GM11168 (cell line): ENCODE measurements at regions not wholly inside any gene's neighbourhood (a gene's known extent, or its start where the extent isn't known, plus 50 kb on each side); places are given as distances from the start of the nearest gene placed in this dataset.

Experiments
- in situ Hi-C: fragments of 300-500 bp; cut with MboI; formaldehyde crosslinking; loops from one replicate; pipeline ENCODE4 v1.12.0; 2022; ENCODE audit warnings: low sequenced_read_pairs; ENCODE audit not compliant: unreplicated experiment

GRCh38 chr9:107155244-107155817 is 127.7 kb upstream of the RAD23B start:
- in situ Hi-C loops = loop anchor here (25.0 kb wide), 1 partner anchor 1318 kb away; no protein-coding TSS in a partner anchor

- in situ Hi-C loops = loop anchor here (25.0 kb wide), 1 partner anchor 1321 kb away; no protein-coding TSS in a partner anchor
Measured at GRCh38 chr9:107158321-107158720, 124.8 kb upstream of the RAD23B start.

- in situ Hi-C loops = loop anchor here (25.0 kb wide), 1 partner anchor 1324 kb away; no protein-coding TSS in a partner anchor
Measured at GRCh38 chr9:107161338-107161737, 121.7 kb upstream of the RAD23B start.

- in situ Hi-C loops = loop anchor here (25.0 kb wide), 1 partner anchor 1326 kb away; no protein-coding TSS in a partner anchor
Measured at GRCh38 chr9:107163370-107163769, 119.7 kb upstream of the RAD23B start.

- in situ Hi-C loops = loop anchor here (25.0 kb wide), 1 partner anchor 1332 kb away; no protein-coding TSS in a partner anchor
Measured at GRCh38 chr9:107169796-107170195, 113.3 kb upstream of the RAD23B start.

- in situ Hi-C loops = loop anchor here (25.0 kb wide), 1 partner anchor 1334 kb away; no protein-coding TSS in a partner anchor
Measured at GRCh38 chr9:107170801-107171200, 112.3 kb upstream of the RAD23B start.

GRCh38 chr9:107172160-107172978 is 110.7 kb upstream of the RAD23B start:
- in situ Hi-C loops = loop anchor here (25.0 kb wide), 1 partner anchor 1335 kb away; no protein-coding TSS in a partner anchor

- in situ Hi-C loops = loop anchor here (25.0 kb wide), 1 partner anchor 1336 kb away; no protein-coding TSS in a partner anchor
Measured at GRCh38 chr9:107172979-107173347, 110.1 kb upstream of the RAD23B start.

GRCh38 chr9:107173422-107174180 is 109.5 kb upstream of the RAD23B start:
- in situ Hi-C loops = loop anchor here (25.0 kb wide), 1 partner anchor 1336 kb away; no protein-coding TSS in a partner anchor

- in situ Hi-C loops = loop anchor here (25.0 kb wide), 1 partner anchor 1337 kb away; no protein-coding TSS in a partner anchor
Measured at GRCh38 chr9:107174441-107174840, 108.6 kb upstream of the RAD23B start.

GRCh38 chr9:107175041-107175440 is 108.0 kb upstream of the RAD23B start:
- in situ Hi-C loops = no loop called here

- in situ Hi-C loops = no loop called here
Measured at GRCh38 chr9:107175816-107176435, 107.2 kb upstream of the RAD23B start.

GRCh38 chr9:107176436-107177151 is 106.5 kb upstream of the RAD23B start:
- in situ Hi-C loops = no loop called here

- in situ Hi-C loops = no loop called here
Measured at GRCh38 chr9:107177243-107177839, 105.7 kb upstream of the RAD23B start.

- in situ Hi-C loops = no loop called here
Measured at GRCh38 chr9:107177857-107178256, 105.2 kb upstream of the RAD23B start.

GRCh38 chr9:107178293-107178692 is 104.8 kb upstream of the RAD23B start:
- in situ Hi-C loops = no loop called here

- in situ Hi-C loops = no loop called here
Measured at GRCh38 chr9:107180206-107180605, 102.9 kb upstream of the RAD23B start.

GRCh38 chr9:107183176-107183575 is 99.9 kb upstream of the RAD23B start:
- in situ Hi-C loops = no loop called here

GRCh38 chr9:107188376-107188775 is 94.7 kb upstream of the RAD23B start:
- in situ Hi-C loops = no loop called here
